HUDEP-2 (cell line): ENCODE measurements at regions not wholly inside any gene's neighbourhood (a gene's known extent, or its start where the extent isn't known, plus 50 kb on each side); places are given as distances from the start of the nearest gene placed in this dataset.
"Not testable (repeated sequence)": the region's sequence is repeated elsewhere in the genome, so short reads cannot be mapped to it uniquely, and the experiment has no call there.

Experiments
- DNase-seq, 76 experiments: peaks; one replicate each; lab custom pipeline; 2025; ENCODE audit not compliant: unreplicated experiment in 76 of 76; lab: John Stamatoyannopoulos, UW

DNA sequence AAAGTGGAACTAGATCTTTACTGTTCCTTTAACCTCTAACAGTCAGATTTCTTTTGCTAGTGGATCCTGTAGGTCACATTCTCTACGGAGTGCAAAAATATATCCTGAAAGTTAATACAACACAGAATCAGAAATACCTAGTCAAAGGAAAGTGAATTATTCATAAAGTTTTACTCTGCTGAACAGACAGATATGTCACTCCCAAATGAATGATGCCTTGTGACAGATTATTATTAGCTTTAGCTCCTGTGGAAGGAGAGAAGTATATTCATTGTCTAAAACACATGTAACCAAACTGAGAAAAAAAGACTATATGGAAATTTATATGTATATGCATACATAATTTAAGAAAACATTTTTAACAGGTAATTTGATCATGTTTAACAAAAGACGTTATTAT is 1497.2 kb upstream of the RAG2 start:
- DNase-seq, result no peak

DNA sequence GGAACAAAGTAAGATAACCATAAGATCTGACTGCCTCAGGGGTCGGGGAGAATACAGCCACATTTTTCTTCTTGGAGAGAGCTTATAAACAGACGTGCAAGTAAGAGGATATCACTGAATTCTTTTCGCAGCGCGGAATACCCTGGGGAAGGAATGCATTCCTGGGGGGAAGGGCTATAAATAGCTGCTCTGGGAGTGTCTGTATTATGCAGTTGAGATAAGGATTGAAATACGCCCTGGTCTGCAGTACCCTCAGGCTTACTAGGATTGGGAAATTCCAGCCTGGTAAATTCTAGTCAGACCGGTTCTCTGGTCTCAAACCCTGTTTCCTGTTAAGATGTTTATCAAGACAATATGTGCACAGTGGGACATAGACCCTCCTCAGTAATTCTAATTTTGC is 1491.7 kb upstream of the RAG2 start:
- no peak for DNase-seq

DNA sequence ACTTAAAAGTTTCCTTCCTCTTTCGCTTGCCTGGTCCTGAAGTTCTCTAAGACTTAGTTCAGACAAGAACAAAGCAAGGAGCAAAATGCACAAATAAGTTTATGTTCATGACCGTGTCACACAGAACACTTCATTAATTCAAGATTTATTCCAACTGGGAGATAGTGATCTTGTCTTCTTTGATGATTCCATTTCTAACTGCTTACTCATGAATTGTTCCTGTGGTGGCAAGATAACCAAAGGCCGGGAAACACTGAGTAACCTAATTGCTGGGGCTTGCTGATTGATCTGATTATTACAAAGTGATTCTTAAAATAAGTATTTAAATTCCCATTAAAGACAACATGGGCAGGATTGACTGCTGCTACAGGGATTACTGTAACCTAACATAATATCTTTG is 1462.9 kb upstream of the RAG2 start:
- peak in 6 of 76 experiments; percentile 7 to 38 (median 12) for DNase-seq

DNA sequence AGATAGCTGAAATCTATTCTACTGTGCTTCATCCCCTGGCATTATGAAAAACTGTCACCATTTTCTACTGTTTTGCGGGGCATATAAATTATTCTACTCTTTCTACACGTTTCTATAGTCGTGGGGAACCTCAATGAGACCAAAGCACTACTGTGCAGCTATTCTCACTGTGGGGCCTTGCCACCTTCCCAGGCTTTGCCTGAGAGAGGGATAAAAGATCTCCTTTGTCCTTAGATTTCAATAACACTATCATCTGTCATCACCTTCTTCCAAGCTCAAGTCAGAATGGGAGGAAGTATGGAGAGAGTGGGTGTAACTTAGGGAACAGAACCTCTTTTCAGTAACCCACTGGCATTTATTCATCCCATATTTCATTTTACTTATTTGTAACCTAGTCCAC is 1462.1 kb upstream of the RAG2 start:
- DNase-seq, result no peak

DNA sequence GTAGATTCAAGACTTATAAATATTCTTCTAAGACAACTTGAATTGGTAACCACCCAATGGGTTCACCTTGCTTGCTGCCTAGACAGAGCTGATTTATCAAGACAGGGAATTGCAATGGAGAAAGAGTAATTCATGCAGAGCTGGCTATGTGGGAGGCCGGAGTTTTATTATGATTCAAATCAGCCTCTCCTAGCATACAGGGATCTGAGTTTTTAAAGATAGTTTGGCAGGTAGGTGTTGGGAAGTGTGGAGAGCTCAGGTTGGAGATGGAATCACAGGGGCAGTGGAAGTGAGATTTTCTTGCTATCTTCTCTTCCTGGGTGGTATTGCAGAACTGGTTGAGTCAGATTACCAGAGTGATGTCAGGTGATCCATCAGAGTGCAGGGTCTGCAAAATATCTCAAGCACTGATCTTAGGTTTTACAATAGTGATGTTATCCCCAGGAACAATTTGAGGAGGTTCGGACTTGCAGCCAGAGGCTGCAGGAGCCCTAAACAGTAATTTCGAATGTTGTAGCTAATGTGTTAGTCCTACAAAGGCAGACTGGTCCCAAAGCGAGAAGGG is 1448.6 kb upstream of the RAG2 start:
- no peak for DNase-seq

DNA sequence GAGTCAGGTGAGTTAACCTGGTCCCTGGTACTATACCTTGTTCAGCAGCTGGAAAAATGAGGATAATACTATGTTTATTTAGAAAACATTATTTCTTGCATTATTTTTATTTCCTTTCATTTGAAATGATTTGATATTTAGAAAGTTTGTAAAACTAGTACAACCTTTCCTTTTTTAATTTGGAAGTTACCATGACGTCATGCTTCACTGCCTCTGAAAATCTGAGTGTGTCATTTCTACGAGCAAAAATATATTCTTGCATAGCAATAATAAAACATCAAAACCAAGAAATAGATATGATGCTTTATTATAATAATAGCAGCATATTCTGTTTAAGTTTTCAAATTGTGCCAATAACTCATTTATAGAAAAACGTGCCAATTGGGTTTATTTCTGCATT is 1445.0 kb upstream of the RAG2 start:
- no peak for DNase-seq

DNA sequence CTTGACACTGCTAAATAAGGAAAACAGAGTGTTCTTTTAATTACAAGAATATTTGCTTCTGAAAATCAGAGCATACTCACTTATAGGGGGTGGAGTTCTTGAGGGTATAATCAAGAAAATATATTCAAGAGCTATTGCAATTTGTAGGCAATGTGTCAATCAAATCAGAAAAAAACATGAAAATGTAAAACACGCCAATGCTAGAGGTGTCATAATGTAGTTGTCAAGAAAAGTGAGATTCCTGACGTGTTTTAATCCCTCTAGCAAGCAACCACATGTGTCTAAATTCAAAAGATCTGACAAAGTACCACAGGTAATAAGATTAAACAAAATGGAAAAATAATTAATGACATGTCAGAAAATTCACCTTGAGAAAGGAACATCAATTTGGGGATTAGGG is 1440.7 kb upstream of the RAG2 start:
- no peak for DNase-seq

DNA sequence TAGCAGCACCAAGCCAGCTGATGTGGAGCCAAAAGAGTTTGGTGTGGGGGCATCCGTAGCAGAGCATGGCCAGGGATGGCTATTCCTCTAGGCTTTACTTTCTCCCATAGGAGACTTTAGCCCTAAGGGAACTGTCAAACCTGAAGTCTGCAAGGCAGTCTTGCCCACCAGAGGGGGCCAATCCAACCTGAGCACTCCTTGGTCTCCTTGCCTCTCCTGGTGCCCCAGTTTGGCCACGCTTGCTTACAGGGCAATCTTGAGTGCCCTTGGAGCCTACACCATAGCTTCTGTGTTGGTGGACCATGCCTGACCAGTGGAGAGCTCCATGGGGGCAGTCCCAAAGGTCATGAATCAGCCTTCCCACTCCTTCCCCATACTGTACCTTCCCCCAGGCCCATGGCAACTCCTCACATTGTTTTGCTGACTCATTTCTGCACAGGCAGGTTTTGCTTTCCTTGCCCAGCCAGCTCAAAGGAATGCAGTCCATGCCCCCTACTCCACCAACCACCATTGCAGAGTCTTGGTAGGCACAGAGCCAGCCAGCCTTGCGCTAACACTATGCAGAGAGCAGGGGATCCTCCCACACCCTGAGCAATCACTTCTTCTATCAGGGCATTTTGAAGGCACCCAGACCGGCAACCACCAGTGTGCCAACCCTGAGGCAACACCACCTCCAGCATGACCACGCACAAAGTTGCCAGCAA is 1421.2 kb upstream of the RAG2 start:
- DNase-seq, result peak in 4 of 76 experiments; percentile 0 to 1 (median 1)

DNA sequence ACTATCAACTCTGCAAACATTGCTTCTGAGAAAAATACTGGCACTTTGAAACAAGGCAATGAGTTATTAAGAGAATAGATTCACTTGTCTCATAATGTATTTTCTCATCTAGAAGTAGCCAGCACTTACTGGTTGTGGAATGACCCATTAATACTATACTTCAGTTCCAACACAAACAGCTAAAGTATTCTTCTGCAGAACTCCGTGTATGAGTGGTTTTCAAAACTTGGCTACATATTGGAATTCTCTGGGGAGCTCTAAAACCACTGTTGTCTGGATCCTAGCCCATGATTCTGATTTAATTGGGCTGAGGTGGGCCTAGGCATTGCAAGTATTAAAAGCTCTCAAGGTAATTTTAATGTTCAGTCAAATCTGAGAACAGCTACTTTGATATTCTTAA is 1416.4 kb upstream of the RAG2 start:
- DNase-seq, result no peak

DNA sequence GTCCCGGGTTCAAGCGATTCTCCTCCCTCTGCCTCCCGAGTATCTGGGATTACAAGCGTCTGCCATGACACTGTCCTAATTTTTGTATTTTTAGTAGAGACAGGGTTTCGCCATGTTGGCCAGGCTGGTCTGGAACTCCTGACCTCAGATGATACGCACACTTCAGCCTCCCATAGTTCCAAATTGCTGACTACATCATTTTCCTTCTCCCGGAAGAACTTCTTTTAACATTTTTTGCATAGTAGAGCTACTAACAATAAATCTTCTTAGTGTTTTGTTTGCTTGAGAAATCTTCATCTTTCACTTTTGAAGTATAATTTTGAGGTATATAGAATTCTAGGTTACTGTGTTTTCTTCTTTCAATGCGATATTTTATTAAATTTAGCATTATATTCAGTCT is 1415.1 kb upstream of the RAG2 start:
- DNase-seq, result no peak

DNA sequence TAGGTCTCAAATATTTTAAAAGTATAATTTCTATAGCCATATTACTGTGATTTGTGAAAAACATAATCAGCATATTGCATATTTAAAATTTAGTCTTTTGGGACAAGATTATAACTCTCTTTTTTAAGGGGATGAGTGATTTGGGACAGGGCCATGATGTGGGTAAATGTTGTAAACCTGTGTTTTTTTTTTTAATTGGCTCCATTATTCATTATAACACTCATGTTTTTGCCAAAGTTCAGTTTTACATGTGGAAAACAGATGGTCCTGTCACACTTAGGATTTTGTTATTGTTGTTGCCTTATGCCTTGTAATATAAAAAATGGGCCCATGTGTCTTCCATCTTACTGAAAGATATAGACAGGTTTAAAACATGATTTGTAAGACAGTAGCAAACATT is 1413.5 kb upstream of the RAG2 start:
- DNase-seq, result no peak

DNA sequence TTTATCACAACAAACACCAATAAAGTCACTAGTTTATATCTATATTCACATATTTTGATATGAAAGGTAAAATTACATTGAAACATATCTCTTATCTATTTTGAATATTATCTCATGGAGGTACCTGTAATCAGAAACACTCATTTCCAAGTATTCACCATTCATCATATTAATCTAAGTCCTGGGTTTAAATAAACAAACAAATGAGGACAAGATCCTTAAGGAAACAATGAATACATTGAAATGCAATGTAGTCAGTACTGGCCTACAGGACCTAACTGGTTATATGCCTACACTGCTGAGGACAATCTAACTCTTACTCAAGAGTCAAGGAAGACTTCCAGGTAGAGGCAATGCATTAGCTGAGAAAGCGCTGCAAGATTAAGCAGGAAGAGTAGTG is 1411.9 kb upstream of the RAG2 start:
- DNase-seq, result no peak

DNA sequence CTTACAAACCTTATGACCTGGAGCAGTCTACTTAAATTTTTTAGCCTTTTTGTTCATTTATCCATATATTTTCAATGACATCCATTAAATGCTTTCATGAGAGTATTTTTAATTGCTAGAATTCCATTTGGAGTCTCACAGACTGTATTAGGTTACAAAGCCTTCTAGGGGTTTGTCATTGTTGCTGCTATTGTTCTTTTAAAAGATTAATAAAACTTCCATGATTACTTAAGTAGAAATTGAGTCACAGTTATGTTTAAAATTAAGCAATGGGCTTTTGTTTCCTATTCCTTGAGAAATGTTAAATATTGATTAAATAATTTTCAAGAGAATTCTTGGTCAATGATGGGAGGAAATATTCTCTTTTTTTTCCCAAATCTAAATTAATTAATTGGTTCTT is 1408.4 kb upstream of the RAG2 start:
- DNase-seq, result no peak

DNA sequence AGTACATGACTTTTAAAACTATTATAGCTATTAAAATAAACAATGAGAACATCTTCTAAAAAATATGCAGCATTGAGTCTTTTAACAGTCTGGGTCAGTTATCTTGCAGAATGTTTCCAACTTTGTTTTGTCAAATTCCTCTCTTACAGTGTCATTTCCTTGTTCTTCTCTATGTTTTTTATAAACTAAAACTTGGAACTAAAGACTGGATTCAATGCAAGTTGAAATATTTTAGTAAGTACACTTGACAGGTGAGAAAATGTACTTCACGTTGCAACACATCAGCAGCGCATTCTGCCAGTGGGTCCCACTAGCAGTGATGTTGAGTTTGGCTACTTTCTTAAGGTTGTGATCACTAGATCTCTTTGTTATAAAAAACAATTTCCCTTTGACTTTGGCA is 1407.6 kb upstream of the RAG2 start:
- DNase-seq, result no peak

DNA sequence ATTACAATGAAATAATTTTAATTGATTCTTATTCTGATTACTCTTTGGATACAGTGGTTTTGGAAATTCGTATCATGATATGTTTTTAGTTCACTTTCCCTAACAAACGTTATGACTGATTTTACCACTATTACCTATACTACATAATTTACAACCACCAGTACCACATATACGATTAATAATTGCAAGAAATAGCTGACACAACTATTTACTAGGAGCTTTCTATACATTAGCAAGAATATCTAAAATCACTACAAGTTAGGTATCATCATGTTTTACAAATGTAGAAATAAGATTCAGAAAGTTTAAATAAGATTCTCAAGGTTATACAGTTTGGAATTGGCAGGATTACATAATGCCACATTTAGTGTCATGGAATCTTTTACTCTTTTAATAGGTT is 1401.1 kb upstream of the RAG2 start:
- no peak for DNase-seq

DNA sequence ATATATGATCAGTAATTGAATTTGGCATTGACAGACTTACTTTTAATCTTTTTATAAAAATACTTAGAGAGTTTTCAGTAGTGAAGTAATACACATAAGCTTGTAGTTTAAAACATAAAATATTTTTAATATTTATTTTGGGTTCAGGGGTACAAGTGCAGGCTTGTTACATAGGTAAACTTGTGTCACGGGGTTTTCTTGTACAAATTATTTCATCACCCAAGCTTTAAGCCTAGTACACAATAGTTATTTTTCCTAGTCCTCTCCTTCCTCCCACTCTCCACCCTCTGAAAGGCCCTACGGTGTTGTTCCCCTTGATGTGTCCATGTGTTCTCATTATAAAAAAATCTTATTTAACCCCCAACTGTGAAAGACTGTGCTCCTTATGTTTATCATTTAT is 1397.8 kb upstream of the RAG2 start:
- no peak for DNase-seq

DNA sequence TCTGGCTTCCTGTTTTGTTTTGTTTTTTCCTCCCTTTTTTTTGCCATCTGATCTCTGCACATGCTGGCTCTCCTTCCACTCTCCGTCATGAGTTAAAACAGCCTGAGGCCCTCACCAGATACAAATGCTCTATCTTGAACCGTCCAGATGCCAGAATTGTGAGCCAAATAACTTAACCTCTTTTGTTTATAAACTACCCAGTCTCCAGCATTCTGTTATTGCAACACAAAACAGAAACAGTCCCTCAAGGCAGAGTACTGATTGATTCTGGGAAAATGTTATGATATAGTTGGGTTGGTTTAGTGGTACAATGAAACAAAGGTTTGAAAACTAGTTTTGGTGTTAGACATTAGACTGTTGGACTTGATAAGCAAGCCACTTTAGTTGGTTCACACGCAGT is 1390.0 kb upstream of the RAG2 start:
- peak in 8 of 76 experiments; percentile 3 to 43 (median 33) for DNase-seq

DNA sequence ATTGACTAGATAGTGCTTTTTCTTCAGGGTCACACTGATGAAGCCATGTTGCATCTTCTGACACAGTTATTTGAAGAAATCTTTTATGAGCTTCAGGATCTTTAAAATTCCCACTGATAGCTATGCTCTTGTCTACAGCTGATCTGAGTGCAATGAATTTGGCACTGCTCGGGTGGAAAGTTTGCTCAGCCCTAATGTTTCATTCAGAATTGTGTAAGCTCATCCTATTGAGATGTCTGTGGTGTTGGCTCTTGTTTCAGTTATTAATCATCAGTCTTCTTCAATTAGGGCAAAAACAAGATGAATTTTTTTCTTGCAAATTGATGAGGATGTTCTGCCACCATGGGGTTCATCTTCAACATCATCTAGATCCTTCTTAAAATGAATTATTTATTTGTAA is 1387.0 kb upstream of the RAG2 start:
- no peak for DNase-seq

DNA sequence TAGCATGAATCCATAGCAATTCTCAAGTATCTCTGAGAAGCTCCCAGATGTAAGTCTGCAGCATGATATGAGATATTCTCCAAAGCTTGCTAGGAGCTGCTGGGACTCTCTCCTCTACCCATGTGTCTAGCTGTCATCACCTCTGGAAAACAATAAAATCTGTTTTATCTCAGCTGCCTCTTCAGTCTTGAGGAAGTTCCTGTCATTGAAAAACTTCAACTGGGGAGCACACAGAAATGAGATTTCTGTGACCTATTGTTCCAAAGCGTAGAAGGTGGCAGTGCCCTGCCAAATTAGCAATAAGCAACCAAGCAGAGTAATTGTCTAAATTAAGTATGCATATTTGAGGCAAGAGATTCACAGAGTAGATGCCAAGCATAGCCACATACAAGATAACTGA is 1380.6 kb upstream of the RAG2 start:
- DNase-seq, result no peak

DNA sequence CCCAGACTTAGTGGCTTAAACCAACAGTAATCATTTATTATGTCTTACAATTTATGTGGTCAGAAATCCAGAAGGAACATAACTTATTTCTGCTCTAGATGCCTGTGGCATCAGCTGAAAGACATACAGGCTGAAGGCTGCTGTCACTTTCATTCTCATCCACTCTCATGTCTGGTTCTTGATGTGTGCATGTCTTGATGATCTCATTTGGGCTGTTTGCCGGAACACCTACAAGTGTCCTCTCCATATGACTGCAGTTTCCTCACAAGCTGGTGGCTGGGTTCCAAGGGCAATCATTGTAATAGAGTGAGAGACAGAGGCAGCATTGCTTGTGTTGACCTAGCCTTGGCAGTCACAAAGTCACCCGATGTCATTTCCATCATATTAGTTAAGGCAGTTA is 1375.9 kb upstream of the RAG2 start:
- no peak for DNase-seq

DNA sequence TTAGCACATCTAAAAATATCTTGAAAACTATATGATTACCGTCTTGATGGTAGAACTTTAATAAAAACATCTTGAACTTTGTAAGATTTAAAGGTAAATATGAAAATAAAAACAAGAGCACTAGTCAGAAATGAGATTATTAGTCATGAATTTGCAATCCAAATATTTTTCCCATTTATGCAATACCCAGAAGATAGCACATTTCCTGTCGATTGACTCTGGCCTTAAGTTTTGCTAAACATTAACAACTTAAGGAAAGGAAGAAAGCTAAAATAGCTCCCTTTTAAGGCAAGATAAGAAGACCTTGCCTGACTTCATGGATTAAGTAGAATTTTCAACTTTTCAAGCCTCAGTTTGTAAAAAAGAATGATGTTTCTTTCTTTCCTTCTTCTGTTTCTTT is 1374.7 kb upstream of the RAG2 start:
- no peak for DNase-seq

DNA sequence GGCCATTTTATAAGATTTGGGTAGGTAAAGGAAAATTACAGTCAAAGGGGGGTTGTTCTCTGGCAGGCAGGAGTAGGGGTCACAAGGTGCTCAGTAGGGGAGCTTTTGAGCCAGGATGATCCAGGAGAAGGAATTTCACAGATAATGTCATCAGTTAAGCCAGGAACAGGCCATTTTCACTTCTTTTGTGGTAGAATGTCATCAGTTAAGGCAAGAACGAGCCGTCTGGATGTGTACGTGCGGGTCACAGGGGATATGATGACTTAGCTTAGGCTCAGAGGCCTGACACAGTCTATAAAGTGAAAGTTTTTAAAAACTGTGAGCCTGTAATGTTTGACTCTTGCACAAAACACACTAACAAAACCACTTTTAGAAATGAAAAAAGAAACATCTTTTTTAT is 1371.3 kb upstream of the RAG2 start:
- DNase-seq, result not testable (repeated sequence)

DNA sequence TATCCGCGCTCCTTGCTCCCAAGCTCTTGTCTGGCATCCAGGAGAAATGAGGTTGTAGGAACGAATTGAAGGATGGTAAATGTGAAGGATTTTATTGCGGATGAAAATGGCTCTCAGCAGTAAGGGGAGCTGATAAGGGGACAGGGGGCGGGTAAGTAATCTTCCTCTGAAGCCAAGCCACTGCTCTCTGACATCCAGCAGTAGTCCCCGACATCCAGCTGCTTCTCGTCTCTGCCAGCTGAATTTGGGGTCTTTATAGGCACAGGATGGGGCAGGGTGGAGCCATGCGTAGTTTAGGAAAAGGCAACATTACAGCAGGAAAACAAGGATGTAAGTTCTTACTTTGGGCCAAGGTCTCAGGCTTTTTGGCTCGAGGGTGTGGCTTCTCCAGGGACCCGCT is 1370.1 kb upstream of the RAG2 start:
- no peak for DNase-seq
